ENCODE measurements at regions not wholly inside any gene's neighbourhood (a gene's known extent, or its start where the extent isn't known, plus 50 kb on each side); places are given as distances from the start of the nearest gene placed in this dataset.
A peak's percentile ranks its signal among the peaks of the same experiment; 100 is the strongest.

DNA sequence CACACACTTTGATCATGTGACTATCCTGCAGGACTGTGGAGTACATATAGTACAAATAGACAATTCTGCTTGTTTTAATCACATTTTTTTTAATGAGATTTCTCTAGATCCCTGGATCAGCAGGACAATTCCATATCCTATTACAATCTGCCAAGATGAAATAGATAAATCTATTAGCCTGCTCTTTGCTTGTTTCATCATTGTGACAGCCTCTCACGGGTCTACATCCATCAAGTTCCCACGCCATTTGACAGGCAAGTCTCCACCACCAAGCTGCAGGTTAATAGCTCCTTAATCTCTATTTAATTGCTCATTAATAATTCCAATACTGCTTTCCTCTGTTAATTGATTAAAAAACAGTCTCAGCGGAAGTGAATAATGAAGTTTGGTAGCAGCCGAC, 671.5 kb downstream of the CCSER2 start:
- H3K4me2 ChIP-seq (ENCODE audit: insufficient read depth, low read length): no peak overlapping the region
- H3K4me3 ChIP-seq: no peak overlapping the region
- H3K9me3 ChIP-seq (replicated peaks; ENCODE audit: control insufficient read depth, insufficient read depth, low read depth, low read length): no peaks in the 10 kb centered on the region
- H3K9me1 ChIP-seq (ENCODE audit: control insufficient read depth, insufficient read depth, low read length): no peaks in the 10 kb centered on the region
- FAIRE-seq: no peak
- intact Hi-C loops (cut with micrococcal nuclease): no loop called here
- ATAC-seq: no peak
- no peaks in the 10 kb centered on the region for H4K20me1 ChIP-seq (replicated peaks; ENCODE audit: control insufficient read depth, insufficient read depth, low read length)
- no peaks in the 10 kb centered on the region for H3K79me2 ChIP-seq (ENCODE audit: control insufficient read depth, insufficient read depth, low read length)
- WGBS (ENCODE audit: insufficient coverage, low coverage, missing lambda C conversion rate): 0% methylated on average over 4 of the region's 4 CpGs
- H2AFZ ChIP-seq (ENCODE audit: low read depth, low read length): no peak overlapping the region
- no peaks in the 10 kb centered on the region for H3K4me1 ChIP-seq (replicated peaks in 1 of 2; ENCODE audit: control insufficient read depth in 2 of 2, insufficient read depth in 2 of 2, low read length in 2 of 2)
- no peak overlapping the region for H3K27ac ChIP-seq (ENCODE audit: extremely low read depth, low read depth, low read length)
- TF ChIP-seq, protein P1, sequence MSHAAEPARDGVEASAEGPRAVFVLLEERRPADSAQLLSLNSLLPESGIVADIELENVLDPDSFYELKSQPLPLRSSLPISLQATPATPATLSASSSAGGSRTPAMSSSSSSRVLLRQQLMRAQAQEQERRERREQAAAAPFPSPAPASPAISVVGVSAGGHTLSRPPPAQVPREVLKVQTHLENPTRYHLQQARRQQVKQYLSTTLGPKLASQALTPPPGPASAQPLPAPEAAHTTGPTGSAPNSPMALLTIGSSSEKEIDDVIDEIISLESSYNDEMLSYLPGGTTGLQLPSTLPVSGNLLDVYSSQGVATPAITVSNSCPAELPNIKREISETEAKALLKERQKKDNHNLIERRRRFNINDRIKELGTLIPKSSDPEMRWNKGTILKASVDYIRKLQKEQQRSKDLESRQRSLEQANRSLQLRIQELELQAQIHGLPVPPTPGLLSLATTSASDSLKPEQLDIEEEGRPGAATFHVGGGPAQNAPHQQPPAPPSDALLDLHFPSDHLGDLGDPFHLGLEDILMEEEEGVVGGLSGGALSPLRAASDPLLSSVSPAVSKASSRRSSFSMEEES (CRISPR knock-in tag; IDR thresholded peaks at IDR 0.05): peak; percentile 52
- TF ChIP-seq KAT7 (CRISPR knock-in tag; IDR thresholded peaks at IDR 0.05; ENCODE audit: borderline replicate concordance): no peak
- ChIA-PET CTCF (ENCODE audit: low intra/inter-chr PET ratio) (no interaction called here), POLR2A (no interaction called here)
- BruUV-seq (replicated peaks): no TSS peak
- no peaks in the 10 kb centered on the region for H3K36me3 ChIP-seq (ENCODE audit: control insufficient read depth, insufficient read depth, low read length)
- in situ Hi-C loops (cut with MboI): no loop called here
- H3K9ac ChIP-seq (ENCODE audit: insufficient read depth in 1 of 2, low read depth in 2 of 2, low read length in 2 of 2): no peak overlapping the region
- no peaks in the 10 kb centered on the region for H3K27me3 ChIP-seq (ENCODE audit: control insufficient read depth in 2 of 2, insufficient read depth in 2 of 2, low read length in 2 of 2)
- DNase-seq (ENCODE audit: extremely low read depth in 1 of 4, low spot score in 3 of 4): no peak

DNA sequence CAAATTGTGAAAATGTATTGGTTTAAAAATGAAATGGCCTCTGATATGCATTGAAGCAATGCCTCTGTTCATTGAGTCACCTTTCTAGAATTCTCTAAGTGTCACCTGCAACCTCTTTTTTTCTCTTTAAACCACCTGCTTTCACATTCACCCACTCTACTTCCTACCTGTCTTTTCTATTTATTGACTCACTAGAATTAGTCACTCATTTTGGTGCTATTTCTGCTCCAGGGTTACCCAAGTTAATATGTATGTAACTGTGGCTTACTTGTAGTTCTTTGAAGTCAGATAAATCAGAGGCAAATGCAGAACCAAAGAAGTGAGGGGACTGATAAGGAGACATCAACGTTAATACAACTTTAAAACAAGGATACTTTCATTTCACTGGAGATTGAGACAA, 674.7 kb downstream of the CCSER2 start:
- Histone ChIP-seq H3K9me3 (replicated peaks; ENCODE audit: control insufficient read depth, insufficient read depth, low read depth, low read length) (0 out of 2 replicates have a peak, but pooled peaks cover 2% of the 10 kb centered on the region), H3K4me3 (no peak overlapping the region), H3K27ac (ENCODE audit: extremely low read depth, low read depth, low read length) (no peak overlapping the region), H3K79me2 (ENCODE audit: control insufficient read depth, insufficient read depth, low read length) (no peaks in the 10 kb centered on the region), H3K9ac (ENCODE audit: insufficient read depth in 1 of 2, low read depth in 2 of 2, low read length in 2 of 2) (no peak overlapping the region), H3K9me1 (ENCODE audit: control insufficient read depth, insufficient read depth, low read length) (no peaks in the 10 kb centered on the region), H3K4me2 (ENCODE audit: insufficient read depth, low read length) (no peak overlapping the region), H2AFZ (ENCODE audit: low read depth, low read length) (no peak overlapping the region), H4K20me1 (replicated peaks; ENCODE audit: control insufficient read depth, insufficient read depth, low read length) (no peaks in the 10 kb centered on the region), H3K27me3 (ENCODE audit: control insufficient read depth in 2 of 2, insufficient read depth in 2 of 2, low read length in 2 of 2) (no peaks in the 10 kb centered on the region), H3K4me1 (replicated peaks in 1 of 2; ENCODE audit: control insufficient read depth in 2 of 2, insufficient read depth in 2 of 2, low read length in 2 of 2) (no peaks in the 10 kb centered on the region), H3K36me3 (ENCODE audit: control insufficient read depth, insufficient read depth, low read length) (no peaks in the 10 kb centered on the region)
- no peak for FAIRE-seq
- ChIA-PET CTCF (ENCODE audit: low intra/inter-chr PET ratio) (no interaction called here), POLR2A (no interaction called here)
- no TSS peak for BruUV-seq (replicated peaks)
- ATAC-seq: no peak
- in situ Hi-C loops (cut with MboI) (no loop called here), intact Hi-C loops (cut with micrococcal nuclease) (no loop called here)
- whole genome bisulfite sequencing (ENCODE audit: insufficient coverage, low coverage, missing lambda C conversion rate): 0% methylated on average over 1 of the region's 1 CpG
- no peak for DNase-seq (ENCODE audit: extremely low read depth in 1 of 4, low spot score in 3 of 4)
- TF ChIP-seq, protein P2, sequence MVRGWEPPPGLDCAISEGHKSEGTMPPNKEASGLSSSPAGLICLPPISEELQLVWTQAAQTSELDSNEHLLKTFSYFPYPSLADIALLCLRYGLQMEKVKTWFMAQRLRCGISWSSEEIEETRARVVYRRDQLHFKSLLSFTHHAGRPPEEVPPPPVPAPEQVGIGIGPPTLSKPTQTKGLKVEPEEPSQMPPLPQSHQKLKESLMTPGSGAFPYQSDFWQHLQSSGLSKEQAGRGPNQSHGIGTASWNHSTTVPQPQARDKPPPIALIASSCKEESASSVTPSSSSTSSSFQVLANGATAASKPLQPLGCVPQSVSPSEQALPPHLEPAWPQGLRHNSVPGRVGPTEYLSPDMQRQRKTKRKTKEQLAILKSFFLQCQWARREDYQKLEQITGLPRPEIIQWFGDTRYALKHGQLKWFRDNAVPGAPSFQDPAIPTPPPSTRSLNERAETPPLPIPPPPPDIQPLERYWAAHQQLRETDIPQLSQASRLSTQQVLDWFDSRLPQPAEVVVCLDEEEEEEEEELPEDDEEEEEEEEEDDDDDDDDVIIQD (CRISPR knock-in tag; IDR thresholded peaks at IDR 0.05): no peak
- TF ChIP-seq PCBP1 (IDR thresholded peaks at IDR 0.05; ENCODE audit: low read depth, low read length, poor library complexity, severe bottlenecking) (no peak), ZNF274 (IDR thresholded peaks at IDR 0.05; ENCODE audit: borderline replicate concordance, low read depth, low read length) (no peak), NCOA2 (IDR thresholded peaks at IDR 0.05; ENCODE audit: partially characterized antibody in 2 of 2) (no peak)
- TF ChIP-seq, protein P3, sequence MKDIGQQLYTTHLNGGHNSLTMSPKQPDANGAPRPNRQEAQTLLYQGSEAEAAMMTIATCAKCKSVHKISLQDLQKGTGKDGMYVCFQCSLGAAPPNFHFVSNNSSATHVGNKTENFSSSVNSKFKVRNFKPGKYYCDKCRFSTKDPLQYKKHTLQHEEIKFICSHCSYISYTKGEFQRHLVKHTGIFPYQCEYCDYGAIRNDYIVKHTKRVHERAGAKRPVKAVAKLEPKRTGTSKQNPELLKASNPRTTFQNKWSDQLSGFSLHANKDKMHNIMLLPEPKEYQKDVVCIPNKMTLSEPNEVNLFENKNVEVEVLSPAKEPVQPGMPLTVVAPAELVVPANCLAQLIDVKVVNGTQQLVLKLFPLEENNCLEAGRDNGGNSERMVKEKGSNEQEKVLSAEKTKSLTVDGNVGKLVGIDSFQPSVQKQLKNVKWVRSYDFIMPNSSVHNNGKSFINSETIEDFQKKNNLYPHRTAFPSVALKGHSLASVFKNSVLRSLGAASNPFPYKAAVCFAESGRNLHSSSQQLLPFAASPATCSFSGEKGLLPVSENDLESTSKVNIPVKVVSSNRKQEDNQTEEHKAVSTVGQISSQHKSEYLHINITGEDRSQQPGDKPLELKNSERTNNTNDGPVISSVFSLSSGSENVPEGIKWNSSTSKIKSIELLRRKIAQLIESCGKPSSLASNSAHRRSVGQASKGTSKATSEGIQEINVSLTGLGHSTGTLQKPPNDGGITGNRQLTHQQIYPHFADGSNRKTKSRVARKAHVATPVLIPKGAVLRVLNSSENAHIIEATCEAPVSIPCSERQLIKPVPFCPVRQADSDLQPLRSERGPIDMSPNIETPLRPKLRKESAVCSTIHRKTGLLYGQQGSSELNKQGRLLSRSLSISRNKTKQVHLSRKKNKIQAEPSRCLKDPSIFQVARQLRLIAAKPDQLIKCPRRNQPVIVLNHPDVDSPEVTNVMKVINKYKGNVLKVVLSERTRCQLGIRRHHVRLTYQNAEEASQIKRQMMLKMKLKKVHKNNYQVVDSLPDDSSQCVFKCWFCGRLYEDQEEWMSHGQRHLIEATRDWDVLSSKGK (CRISPR knock-in tag; IDR thresholded peaks at IDR 0.05): no peak
- TF ChIP-seq, protein P4, sequence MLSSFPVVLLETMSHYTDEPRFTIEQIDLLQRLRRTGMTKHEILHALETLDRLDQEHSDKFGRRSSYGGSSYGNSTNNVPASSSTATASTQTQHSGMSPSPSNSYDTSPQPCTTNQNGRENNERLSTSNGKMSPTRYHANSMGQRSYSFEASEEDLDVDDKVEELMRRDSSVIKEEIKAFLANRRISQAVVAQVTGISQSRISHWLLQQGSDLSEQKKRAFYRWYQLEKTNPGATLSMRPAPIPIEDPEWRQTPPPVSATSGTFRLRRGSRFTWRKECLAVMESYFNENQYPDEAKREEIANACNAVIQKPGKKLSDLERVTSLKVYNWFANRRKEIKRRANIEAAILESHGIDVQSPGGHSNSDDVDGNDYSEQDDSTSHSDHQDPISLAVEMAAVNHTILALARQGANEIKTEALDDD (IDR thresholded peaks at IDR 0.05): no peak

Measured in K562 (cell line).